Endodermal cell (in vitro differentiated cells): ENCODE measurements at regions not wholly inside any gene's neighbourhood (a gene's known extent, or its start where the extent isn't known, plus 50 kb on each side); places are given as distances from the start of the nearest gene placed in this dataset.
A peak's percentile ranks its signal among the peaks of the same experiment; 100 is the strongest.

ENCODE experiments used
- DNase-seq: peaks from one replicate; pipeline ENCODE4 v3.0.0-alpha.2; 2017
- H3K27ac ChIP-seq: 2 replicates; pipeline ENCODE4 v1.5.1; 2013; ENCODE audit warnings: mild to moderate bottlenecking, low read depth, low read length, moderate library complexity
- H3K27me3 ChIP-seq: 2 replicates; pipeline ENCODE4 v1.6.1; 2013; ENCODE audit warnings: mild to moderate bottlenecking, low read length, moderate library complexity; ENCODE audit not compliant: insufficient read depth, control insufficient read depth, poor library complexity, severe bottlenecking
- H3K36me3 ChIP-seq: 2 replicates; pipeline ENCODE4 v1.7.0; 2013; ENCODE audit warnings: mild to moderate bottlenecking, low read length, moderate library complexity; ENCODE audit not compliant: control insufficient read depth, insufficient read depth
- H3K4me1 ChIP-seq: one replicate; pipeline ENCODE4 v1.7.0; 2013; ENCODE audit warnings: low read length; ENCODE audit not compliant: control insufficient read depth, insufficient read depth
- H3K4me3 ChIP-seq: 2 replicates; pipeline ENCODE4 v1.5.1; 2013; ENCODE audit warnings: mild to moderate bottlenecking, low read length, moderate library complexity
- H3K9ac ChIP-seq: 2 replicates; pipeline ENCODE4 v1.6.1; 2013; ENCODE audit warnings: mild to moderate bottlenecking, low read length, moderate library complexity; ENCODE audit not compliant: poor library complexity, severe bottlenecking; ENCODE audit errors: extremely low read depth
- H3K9me3 ChIP-seq: 2 replicates; pipeline ENCODE4 v1.6.1; 2013; ENCODE audit warnings: mild to moderate bottlenecking, low read length, moderate library complexity; ENCODE audit not compliant: control insufficient read depth
- H3K27ac Mint-ChIP-seq: 2 replicates; pipeline ENCODE4 v1.8.0; 2020; ENCODE audit warnings: mixed read lengths
- H3K27me3 Mint-ChIP-seq: 2 replicates; pipeline ENCODE4 v1.8.0; 2021; ENCODE audit warnings: mild to moderate bottlenecking, mixed read lengths; ENCODE audit not compliant: insufficient read depth
- H3K36me3 Mint-ChIP-seq: 2 replicates; pipeline ENCODE4 v1.8.0; 2020; ENCODE audit warnings: low read depth, mixed read lengths
- H3K4me1 Mint-ChIP-seq: 2 replicates; pipeline ENCODE4 v1.8.0; 2020; ENCODE audit warnings: mixed read lengths
- H3K4me3 Mint-ChIP-seq: 2 replicates; pipeline ENCODE4 v1.8.0; 2020; ENCODE audit warnings: mild to moderate bottlenecking, moderate library complexity, mixed read lengths
- H3K9me3 Mint-ChIP-seq: 2 replicates; pipeline ENCODE4 v1.8.0; 2020; ENCODE audit warnings: mild to moderate bottlenecking, mixed read lengths
- WGBS, 2 experiments: methylation state at CpG; one replicate each; pipeline versions ENCODE4 v1.1.5 to v1.1.7; 2013; ENCODE audit warnings: missing lambda C conversion rate in 2 of 2, mixed read lengths in 1 of 2; ENCODE audit not compliant: insufficient coverage in 1 of 2, insufficient read length in 1 of 2; 5-methylcytosine and 5-hydroxymethylcytosine counted together
- TF ChIP-seq, protein P1 (sequence below): fragments of 200-600 bp; sonication (generic); conservative IDR thresholded peaks from 2 replicates; pipeline ENCODE4 v1.5.0; 2021; ENCODE audit warnings: antibody characterized with exemption, mild to moderate bottlenecking

DNA sequence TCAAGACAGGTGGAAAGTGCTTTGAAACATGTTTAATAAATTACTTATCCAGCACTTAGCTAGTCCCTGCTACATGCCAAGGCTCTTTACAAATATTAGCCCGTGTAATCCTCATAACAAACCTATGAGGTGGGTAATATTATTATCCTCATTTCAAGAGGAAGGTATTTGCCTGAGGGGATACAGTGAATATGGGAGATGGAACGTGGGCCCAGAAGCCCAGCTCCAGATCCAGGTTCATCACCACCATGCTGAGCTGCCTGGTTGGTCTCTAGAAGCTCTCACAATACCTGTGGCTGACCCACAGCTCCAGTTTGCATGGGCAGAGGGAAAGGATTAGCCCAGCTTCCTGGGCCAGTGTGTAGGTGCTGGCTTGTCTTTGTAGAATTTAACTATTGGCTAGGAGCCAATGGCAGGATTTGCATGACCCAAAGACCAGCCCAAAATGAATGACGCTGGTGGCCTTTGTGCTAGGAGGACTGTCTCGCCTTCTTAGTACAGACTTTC, 61.6 kb upstream of the ATP8B1 start:
- no peaks in the 10 kb centered on the region for H3K9me3 ChIP-seq
- TF ChIP-seq, protein P1, sequence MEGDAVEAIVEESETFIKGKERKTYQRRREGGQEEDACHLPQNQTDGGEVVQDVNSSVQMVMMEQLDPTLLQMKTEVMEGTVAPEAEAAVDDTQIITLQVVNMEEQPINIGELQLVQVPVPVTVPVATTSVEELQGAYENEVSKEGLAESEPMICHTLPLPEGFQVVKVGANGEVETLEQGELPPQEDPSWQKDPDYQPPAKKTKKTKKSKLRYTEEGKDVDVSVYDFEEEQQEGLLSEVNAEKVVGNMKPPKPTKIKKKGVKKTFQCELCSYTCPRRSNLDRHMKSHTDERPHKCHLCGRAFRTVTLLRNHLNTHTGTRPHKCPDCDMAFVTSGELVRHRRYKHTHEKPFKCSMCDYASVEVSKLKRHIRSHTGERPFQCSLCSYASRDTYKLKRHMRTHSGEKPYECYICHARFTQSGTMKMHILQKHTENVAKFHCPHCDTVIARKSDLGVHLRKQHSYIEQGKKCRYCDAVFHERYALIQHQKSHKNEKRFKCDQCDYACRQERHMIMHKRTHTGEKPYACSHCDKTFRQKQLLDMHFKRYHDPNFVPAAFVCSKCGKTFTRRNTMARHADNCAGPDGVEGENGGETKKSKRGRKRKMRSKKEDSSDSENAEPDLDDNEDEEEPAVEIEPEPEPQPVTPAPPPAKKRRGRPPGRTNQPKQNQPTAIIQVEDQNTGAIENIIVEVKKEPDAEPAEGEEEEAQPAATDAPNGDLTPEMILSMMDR: no peak
- no peak overlapping the region for H3K9ac ChIP-seq
- no peaks in the 10 kb centered on the region for H3K27me3 Mint-ChIP-seq
- H3K27me3 ChIP-seq: no peaks in the 10 kb centered on the region
- H3K36me3 ChIP-seq: no peaks in the 10 kb centered on the region
- no peaks in the 10 kb centered on the region for H3K4me1 Mint-ChIP-seq
- no peaks in the 10 kb centered on the region for H3K36me3 Mint-ChIP-seq
- 80 to 93% methylated on average over 3 of the region's 4 CpGs for WGBS, 2 experiments
- H3K9me3 Mint-ChIP-seq: no peaks in the 10 kb centered on the region
- H3K27ac Mint-ChIP-seq: no peak overlapping the region
- no peak for DNase-seq
- H3K27ac ChIP-seq: no peak overlapping the region
- no peaks in the 10 kb centered on the region for H3K4me1 ChIP-seq
- no peak overlapping the region for H3K4me3 Mint-ChIP-seq
- no peak overlapping the region for H3K4me3 ChIP-seq

DNA sequence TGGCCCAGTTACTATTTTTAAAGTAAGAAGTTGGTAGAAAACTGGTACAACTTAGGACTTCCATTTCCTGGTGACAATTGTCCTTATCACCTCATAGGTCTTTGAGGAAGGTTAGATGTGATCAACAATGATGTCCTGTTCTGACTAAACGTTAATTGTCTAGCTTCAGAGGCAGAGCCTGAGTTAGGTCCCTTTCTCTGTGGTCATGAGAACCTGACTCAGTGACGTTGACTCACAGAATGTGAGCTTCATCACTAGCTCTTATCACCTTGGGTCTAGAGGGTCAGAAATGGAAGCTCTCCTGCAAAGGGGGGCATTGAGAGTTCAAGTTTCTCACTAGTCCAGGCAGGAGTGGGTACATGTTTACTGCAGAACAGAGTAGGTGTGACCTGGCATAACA, 60.6 kb upstream of the ATP8B1 start:
- no peaks in the 10 kb centered on the region for H3K27me3 Mint-ChIP-seq
- Histone ChIP-seq H3K27ac (no peak overlapping the region), H3K4me1 (no peaks in the 10 kb centered on the region), H3K9me3 (no peaks in the 10 kb centered on the region), H3K27me3 (no peaks in the 10 kb centered on the region), H3K4me3 (no peak overlapping the region), H3K36me3 (no peaks in the 10 kb centered on the region), H3K9ac (no peak overlapping the region)
- no peaks in the 10 kb centered on the region for H3K9me3 Mint-ChIP-seq
- H3K27ac Mint-ChIP-seq: no peak overlapping the region
- no peak overlapping the region for H3K4me3 Mint-ChIP-seq
- no peak for DNase-seq
- no peaks in the 10 kb centered on the region for H3K36me3 Mint-ChIP-seq
- 92 to 100% methylated on average over 2 of the region's 2 CpGs for WGBS, 2 experiments
- H3K4me1 Mint-ChIP-seq: no peaks in the 10 kb centered on the region
- TF ChIP-seq, protein P1: no peak

DNA sequence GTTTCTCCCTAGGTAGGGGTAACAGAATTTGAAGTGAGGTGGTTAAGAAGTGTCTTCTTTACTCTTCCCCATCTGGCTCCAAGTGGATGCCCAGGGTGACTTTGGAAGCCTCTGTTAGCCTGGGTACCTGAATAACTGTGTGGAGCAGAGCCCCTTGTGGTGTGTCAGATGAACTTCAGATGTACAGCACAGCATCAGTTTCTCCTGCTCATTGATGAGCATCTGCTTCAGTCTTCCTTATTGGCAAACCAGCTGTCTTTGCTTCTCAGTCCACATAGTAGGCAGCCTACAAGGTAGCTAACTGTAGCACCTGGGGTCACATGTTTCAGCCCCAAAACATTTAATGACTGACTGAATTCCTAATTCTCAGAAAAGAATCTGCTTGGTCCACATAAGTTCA, 56.2 kb upstream of the ATP8B1 start:
- Mint-ChIP-seq H3K4me1 (peaks cover 28% of the 10 kb centered on the region), H3K36me3 (no peaks in the 10 kb centered on the region), H3K27ac (no peak overlapping the region), H3K9me3 (no peaks in the 10 kb centered on the region), H3K27me3 (no peaks in the 10 kb centered on the region), H3K4me3 (no peak overlapping the region)
- Histone ChIP-seq H3K4me3 (no peak overlapping the region), H3K27ac (no peak overlapping the region), H3K4me1 (peaks cover 9% of the 10 kb centered on the region), H3K36me3 (no peaks in the 10 kb centered on the region), H3K9me3 (no peaks in the 10 kb centered on the region), H3K9ac (no peak overlapping the region), H3K27me3 (no peaks in the 10 kb centered on the region)
- TF ChIP-seq, protein P1: peak; percentile 73
- DNase-seq: peak; percentile 66
